ENCODE measurements at regions not wholly inside any gene's neighbourhood (a gene's known extent, or its start where the extent isn't known, plus 50 kb on each side); places are given as distances from the start of the nearest gene placed in this dataset.
A peak's percentile ranks its signal among the peaks of the same experiment; 100 is the strongest.
"Not testable (repeated sequence)": the region's sequence is repeated elsewhere in the genome, so short reads cannot be mapped to it uniquely, and the experiment has no call there.

DNA sequence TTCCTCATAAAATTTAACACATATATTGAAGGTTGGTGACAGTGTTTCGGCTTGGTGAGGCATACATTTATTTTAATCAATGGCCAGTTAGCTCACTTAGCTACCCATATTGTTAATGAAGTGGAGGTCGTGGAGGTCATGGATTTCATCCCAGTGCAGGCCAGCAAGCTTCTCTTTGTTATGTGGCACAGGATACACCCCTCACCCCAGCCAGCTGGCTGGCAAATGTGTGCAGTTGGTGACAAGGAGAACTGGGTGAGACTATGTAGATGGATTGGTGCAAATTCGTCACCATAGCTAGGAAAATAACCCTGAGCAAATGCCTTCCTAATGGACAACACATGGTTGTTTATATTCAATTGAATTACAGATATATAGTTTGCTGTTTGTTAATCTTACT is 50.5 kb upstream of the FOXP2 start:
- no peak for DNase-seq

DNA sequence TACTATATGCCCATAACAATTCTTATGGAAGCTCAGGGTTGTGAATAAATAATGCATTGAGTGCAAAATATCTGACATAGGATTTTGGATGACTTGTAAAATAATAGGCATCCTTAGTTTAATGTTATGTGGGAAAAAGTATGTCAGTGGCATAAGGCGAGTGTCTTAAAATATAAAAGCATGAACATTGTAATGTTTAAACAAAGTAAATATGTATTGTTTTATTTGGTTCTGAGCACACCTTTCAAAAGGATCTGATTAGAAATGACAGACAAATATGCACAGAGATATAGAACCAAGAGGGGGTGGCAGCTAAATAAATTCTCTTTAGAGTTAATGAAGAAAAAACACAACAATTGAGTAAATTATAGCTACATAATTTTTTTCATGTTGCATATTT is 51.3 kb upstream of the FOXP2 start:
- no peak for DNase-seq

DNA sequence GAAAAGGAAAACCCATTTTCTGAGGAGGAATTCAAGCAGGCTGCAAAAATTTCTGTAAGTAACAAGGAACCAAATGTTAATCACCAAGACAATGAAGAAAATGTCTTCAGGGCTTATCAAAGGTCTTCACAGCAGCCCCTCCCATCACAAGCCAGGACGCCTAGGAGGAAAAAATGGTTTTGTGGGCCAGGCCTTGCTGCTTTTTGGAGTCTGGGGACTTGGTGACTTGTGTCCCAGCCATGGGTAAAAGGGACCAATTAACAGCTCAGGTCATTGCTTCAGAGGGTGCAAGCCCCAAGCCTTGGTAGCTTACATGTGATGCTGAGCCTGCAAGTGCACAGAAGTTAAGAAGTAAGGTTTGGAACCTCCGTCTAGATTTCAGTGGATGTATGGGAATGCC is 55.7 kb upstream of the FOXP2 start:
- no peak for DNase-seq

DNA sequence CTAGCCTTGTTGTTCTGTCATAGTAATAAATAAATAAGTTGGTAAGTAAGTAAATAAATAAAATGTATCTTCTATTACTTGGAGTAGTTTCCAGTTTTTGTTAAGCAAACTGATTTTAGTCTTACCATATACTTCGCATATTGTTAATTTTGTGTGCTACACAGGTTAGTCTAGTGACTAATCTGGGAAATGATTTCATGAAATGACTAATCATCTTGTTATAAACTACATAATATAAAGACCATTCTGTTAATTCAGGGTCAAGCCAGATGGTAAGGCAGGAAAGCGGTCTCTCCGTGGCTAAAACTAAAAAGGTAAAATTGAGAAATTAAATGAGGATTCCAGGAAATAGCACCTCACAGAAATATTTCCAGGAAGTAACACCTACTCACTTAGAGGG is 58.5 kb upstream of the FOXP2 start:
- no peak for DNase-seq

DNA sequence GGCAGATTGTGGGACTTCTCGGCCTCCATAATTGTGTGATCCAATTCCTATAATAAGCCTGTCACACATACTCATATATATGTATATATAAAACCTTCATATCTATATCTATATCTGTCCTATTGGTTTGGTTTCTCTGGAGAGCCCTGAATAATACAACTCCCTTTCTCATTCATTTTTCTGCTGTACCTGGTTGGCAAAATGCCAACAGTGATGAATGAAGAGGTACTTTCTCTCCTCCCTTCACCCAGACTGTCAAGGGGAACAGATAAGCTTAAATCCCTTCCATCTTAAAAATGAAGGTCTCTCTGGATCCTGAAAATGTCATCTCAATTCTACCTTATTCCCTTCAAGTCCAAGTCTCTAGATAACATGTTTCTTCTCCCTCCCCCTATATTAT is 60.3 kb upstream of the FOXP2 start:
- DNase-seq = no peak

DNA sequence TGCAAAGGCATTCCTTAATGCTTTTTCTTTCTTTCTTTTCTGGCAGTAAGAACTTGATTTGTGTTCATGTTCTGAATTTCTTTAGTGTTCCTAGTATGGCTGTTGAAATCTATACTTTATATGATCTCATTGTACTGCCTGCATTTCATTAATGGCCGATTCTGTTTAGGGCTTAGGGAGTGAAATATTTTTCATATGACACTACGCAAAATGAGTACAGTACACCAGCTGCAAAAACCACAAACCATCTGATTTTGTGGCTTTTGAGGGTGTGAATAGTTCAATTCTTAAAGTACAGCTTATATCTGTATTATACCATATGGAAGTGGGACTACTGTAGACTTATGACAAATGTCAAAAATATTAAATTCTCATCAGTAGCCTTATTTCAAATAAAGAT is 69.1 kb upstream of the FOXP2 start:
- no peak for DNase-seq

DNA sequence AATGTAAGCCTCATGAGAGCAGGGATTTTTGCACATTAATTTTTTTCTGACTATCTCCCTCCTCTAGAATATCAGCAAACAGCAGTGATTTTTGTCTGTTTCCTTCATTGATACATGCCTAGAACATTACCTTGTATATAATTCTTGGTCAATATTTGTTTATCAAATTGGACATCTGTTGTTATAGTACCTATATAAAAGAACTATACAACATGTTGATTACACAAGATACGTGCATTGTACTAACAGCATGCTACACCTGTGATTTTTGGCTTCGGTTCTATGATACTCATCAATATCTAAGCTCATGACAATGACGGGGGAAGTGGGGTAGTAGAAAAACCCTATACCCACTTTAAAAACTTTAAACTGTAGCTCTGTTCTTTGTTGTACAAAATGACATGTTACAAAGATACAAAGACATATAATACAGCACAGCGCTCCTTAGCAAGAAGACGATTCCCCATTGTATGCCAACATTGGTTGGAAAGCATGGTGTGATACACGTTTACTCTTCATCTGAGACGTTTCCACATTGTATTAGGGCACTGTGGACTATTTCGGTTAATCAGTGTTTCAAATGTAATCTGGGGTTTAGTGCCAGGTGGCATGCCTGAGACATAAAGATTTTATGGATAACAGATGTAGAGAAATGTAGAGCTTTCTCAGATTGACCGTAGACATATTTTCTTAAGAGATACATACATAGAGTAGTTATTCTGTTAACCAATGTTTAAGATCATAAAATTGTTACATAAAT is 70.5 kb upstream of the FOXP2 start:
- DNase-seq = peak; percentile 26

DNA sequence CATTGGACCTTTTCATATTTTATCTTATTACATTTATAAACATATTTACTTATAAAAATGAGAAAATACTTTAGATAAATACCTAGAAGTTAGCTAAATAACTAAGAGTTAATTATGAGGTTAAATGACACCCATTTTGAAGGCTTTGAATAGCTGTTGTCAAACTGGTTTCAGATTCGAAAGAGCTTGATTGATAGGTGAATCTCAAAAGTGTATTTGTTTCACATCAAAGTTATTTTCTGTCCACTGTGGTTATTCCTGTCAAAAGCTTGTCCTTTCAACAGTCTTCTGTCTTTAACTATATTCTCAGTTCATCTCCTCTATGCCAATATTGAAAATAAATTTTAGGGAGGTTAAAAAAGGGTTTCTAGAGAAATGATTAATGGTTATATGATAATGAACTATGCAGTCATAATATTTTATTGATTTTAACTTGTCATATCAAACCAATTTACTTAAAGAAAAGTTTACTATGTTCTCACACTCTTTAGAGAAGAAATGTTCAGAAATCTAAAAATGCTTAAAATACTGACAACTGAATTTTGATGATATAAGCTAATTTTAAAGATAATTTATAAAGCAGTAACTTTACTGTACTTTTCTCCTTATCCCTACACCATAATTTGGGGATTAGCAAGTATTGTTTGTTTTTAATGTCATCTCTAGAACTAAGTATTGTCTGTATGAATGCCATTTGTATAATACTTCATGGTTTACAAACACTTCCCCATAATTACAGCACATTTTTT is 72.0 kb upstream of the FOXP2 start:
- DNase-seq = no peak

DNA sequence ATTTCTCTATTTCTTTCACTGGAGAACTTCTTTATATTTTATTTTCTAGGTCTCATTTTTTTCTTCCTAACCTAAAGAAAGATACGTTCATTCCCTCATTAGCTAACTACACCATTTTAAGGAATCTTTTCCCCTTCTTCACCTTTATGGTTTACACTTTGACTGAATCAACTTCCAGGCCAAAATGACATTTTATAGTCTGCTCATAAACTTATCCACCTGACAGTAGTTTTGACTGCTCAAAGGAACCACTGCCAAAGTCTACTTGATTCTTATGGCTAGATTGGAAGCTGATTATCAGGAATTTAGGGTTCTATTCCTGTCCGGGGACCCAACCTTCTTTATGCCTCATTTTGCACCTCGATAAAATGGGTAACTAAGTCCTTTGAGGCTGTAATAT is 73.0 kb upstream of the FOXP2 start:
- no peak for DNase-seq

DNA sequence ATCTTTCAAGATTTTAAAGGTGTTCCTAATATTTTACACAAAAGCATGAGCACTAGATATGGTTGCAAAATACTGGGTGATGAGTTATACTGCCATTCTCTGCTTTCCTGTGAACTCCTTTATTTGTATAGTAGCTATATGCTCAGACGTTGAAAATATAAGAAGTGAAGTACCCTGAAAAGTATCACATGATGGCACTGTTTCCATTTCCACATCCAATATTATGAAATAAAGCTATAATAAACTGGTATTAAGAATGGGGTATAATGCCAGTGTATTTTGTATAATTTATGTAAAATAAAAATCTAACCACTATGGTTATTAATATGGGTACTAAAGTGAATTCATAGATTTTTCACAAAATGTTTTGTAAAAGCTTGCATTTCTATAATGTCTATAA is 79.6 kb upstream of the FOXP2 start:
- no peak for DNase-seq

DNA sequence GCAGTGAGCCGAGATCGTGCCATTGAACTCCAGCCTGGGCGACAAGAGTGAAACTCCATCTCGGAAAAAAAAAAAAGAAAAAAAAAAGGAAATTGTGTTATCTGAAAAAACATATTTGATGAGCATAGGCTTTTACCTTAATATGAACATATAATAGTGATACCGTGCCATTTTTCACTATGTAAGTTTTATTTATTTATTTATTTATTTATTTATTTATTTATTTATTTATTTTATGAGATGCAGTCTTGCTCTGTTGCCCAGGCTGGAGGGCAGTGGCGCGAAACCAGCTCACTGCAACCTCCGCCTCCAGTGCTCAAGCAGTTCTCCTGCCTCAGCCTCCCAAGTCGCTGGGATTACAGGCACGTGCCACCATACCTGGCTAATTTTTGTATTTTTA is 85.2 kb upstream of the FOXP2 start:
- not testable (repeated sequence) for DNase-seq

DNA sequence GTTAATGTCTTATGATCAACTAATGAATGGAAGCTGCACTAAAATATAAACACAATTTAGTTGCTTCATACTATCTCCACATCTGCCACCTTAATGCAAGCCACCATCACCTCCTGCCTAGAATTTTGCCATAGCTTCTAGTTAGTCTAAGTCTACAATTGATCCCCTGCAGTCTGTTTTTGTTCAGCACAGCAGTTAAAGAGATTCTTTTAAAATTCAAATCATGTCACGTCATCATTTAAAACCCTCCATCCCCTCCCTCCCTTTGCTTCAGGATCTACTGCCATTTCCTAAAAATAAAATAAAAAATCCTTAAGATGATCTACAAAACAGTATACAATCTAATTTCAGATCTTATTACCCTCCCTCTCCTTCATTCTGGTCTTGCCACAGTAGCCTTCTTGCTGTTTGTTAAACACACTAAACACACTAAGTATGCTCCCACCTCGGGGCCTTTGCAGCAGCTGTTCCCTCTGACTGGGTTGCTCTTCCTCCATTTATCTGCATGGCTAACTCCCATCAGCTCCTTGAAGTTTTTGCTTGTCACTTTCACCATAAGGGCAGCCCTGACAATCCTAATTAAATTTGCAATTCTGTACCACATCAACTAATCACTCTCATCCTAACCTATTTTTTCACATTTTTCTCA is 97.0 kb upstream of the FOXP2 start:
- DNase-seq = no peak

DNA sequence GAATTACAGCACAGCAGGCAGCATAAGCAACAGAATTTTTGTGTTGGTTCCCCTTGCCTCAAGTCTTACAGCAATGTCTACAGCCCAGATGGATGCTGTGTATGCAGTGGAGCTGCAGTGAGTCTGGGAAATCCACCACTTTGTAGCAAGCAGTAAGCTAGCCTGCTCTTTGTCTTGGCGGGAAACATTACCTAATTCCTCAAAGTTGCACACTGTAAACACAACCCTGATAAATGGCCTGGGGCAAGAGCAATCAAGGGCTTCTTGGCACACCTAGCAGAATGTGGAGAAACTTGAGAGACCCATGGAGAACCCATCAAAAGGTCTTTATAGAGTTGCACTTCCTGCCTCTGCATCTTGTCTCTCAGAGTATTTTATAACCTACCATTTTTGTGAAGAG is 102.0 kb upstream of the FOXP2 start:
- DNase-seq = no peak

DNA sequence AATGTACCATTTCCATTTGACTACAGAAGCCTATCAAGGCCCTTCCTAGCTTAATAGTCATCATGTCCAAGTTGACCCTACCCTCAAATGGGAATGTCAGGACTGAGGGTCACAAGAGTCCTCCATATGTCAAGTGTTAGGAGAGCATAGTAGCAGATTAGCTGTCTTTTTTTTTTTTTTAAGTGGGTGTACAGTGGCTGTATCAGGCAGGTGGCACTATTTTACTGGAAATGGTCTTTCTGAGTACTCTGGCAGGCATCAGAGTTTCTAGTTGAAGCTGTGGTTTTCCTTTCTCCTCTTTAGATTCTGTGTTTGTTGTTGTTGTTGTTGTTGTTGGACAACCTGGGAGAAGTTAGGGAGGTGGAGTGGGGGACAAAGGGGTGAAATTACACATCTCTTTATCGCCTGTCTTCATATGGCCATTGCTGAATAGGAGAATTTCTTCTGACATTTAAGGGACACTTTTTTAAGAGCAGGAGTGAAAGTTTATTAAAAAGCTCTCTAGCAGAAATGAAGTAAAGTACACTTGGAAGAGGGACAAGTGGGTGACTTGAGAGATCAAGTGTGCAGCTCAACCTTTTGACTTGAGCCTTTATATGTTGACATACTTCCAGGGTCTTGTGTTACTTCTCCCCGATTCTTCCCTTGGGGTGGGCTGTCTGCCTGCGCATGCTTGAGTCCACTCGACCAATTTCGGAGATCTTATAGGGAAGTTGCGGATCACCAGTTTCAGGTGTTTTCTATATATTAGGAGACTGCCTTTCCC is 104.1 kb upstream of the FOXP2 start:
- DNase-seq = no peak

DNA sequence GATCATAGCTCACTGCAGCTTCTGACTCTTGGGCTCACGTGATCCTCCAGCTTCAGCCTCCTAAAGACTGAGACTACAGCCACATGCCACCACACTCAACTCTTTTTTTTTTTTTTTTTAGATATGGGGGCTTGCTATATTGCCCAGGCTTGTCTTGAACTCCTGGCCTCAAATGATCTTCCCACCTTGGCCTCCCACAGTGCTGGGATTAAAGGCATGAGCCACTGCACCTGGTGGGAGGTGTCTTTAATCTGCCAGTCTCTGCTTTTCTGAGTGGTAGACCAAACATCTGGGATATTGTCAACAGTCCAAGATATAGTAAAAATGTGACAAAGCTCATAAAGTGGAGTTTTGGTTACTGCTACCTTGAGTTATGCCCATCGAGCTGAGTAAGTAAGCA is 104.9 kb upstream of the FOXP2 start:
- DNase-seq = no peak

DNA sequence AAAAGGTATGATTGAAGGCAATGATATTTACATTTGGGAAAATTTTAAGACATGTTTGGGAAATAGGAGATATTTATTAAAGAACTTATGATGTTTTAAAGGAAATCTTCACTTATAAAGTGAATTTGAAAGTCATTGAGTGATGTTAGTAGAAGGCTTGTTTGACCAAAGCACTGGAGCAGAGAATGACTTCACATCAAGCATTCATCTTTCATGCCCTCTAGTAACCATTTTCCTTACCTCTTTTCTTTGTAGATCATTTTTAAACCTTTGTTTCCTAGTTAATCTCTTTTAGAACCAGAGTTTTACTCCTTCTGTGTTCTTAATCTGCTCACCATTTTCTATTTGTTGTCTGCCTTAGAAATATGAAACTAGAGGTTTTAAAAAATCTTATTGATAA is 111.3 kb upstream of the FOXP2 start:
- no peak for DNase-seq

DNA sequence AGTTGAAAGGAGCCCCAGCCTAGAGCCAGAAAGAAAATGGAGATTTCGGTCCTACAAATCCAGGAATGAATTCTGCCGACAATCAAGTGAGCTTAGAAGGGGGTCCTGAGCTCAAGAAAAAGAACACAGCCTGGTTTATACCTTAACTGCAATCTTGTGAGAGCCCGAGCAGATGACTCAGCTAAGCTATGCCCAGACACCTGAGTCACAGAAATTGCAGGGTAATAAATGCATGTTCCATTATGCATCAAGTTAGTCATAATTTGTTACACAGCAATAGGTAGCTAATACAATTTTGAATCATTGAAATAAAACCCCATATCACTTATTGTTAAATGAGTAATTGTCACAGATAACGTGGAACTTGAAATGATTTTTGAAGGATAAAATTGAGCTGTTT is 111.8 kb upstream of the FOXP2 start:
- no peak for DNase-seq

DNA sequence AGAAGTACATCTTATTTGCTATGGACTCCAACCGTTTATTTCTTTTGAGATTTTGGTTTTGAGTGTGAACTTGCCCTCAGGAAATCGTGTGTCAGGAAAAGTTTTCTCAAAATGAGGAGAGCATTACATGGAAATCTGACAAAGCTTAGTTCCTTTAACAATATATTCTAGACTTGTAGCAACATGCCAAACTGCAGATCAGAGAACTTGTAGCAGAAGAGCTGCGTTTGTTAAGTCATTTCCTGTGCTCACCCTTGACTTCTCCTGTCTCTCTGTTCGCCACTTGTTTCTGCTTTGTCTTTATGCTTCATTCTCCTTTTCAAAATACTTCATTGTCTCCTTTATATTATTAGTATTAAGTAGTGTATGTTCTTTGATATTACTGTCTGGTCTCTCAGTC is 116.6 kb upstream of the FOXP2 start:
- no peak for DNase-seq

DNA sequence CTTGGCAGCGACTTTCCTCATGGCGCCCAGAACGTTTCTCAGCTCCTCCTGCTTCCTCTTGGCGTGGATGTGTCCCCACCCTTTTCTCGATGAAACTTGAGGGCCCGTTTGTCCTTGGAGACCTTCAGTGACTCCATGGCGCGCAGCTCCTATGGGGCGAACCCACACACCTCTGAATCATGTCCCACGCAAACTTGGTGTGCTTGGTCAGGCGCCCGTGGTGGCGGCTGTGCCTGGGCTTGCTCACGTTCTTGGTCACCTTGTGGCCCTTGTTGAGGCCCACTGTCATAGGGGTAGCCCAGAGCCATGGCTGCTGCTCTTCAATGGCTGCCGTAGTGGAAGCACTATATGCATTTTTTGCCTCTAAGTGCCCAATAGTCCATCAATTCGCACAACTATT is 117.5 kb upstream of the FOXP2 start:
- no peak for DNase-seq

DNA sequence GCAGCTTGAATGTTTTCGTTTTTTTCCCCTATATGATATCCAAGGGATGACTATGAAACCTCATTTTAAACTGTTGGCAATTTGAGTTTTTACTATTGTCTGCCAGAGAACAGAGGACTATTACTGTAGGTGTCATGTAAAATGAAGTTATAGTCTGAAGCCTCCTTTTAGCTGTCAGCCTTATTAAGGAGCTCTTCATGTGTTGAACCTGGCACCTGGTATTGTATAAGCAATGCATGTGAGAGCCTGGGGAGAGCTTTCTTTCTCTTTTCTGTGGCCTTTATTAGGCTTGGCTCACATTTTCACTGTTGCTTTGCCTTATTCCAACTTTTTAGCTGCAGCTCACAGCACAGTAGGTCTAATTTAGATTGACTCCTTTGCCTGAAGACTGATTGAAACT is 119.1 kb upstream of the FOXP2 start:
- DNase-seq = no peak

DNA sequence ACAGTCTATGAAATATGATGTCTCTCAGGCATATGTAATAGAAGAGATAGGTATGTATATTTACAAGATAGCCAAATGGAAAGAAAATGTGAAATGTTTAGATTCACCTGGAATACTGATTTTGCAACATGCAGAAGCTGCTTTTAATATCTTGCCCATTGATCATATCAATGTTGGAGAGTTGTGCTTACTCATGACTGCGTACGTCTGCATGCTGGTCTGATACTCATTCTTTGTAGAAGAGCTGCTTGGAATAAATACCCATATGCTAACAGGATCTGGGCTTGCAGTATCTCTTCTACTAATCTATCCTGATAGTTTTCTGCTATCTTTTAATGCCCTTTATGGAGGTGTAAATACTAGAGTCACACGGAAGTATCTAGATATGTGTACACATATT is 120.6 kb upstream of the FOXP2 start:
- no peak for DNase-seq

DNA sequence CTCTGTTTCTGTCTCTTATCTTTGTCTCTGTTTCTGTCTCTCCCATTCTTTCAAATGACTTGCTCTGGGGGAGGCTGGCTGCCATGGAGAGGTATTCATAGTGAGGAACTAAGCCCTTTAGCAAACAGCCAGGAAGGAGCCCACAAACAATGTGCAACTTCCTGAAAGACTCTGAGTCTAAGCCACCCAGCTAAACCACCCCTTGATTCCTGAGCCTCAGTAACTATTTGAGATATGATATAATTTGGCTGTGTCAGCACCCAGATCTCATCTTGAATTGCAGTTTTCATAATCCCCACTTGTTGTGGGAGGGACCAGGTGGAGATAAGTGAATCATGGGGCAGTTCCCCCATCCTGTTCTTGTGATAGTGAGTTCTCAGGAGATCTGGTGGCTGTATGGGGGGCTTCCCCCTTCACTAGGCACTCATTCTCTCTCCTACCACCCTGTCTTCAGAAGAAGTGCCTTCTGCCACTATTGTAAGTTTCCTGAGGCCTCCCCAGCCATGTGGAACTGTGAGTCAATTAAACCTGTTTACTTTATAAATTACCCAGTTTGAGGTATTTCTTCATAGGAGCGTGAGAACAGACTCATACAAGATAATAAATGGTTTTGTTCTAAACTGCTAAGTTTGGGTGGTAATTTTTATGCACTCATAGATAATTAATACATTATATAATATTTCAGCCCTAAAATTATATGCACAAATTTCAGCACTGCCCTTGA is 121.2 kb upstream of the FOXP2 start:
- DNase-seq = no peak

DNA sequence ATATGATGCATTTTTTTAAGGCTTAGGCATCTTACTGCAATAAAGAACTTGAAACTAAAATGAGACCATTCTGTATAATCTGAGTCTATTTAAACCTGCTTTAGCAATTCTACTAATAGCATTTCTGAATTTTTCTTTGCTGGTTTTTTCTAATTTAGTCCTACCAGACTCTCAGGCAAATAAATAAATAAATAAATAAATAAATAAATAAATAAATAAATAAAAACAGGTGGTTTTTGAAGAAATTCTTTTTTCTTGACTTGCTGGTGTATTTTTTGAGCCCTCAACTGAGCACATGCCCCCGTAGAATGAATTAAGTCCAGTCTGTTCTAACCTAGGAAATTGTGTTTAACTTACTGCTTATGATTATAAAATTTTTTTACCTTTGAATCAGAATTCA is 134.7 kb upstream of the FOXP2 start:
- no peak for DNase-seq
